SW 1271 (cell line): ENCODE measurements at regions not wholly inside any gene's neighbourhood (a gene's known extent, or its start where the extent isn't known, plus 50 kb on each side); places are given as distances from the start of the nearest gene placed in this dataset.

Experiments
- DNase-seq, 2 experiments: peaks; one replicate each; lab custom pipeline; 2025; lab: John Stamatoyannopoulos, UW

DNA sequence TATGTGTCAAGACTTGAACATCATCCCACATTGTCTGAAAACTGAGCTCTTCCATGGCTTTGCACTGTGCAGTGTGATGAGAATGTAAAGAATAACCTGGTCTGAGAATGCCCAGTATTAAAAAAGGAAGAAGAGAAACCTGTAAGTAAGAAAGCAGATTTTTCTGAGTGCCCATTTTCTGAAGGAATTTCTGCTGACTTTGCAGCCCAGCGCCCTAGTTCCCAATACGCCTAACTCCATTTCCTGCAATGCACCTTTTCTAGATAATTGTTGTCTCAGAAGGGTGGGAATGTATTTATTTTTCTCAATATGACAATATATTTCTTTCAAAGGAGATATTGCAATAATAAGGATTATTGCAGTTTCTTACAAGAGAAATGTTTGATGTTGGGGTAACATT is 231.5 kb downstream of the HAO1 start:
- DNase-seq = no peak

DNA sequence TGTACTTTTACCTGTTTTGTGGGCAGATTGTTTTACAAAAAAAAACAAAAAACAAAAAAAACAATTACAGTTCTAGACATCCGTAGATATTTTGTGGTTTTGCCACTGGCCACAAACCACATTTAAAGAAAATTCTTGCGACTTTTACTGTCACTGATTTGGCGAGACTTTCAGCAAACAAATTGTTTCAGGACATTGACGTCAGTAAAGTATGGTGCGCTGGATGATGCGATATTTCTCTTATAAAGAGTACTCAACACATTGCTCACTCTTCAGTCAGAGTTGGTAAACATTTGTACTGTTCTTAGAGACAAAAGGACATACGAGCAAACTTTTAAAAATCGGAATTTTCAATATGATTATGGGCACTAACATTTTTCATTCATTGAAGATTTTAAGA is 229.8 kb downstream of the HAO1 start:
- no peak for DNase-seq

DNA sequence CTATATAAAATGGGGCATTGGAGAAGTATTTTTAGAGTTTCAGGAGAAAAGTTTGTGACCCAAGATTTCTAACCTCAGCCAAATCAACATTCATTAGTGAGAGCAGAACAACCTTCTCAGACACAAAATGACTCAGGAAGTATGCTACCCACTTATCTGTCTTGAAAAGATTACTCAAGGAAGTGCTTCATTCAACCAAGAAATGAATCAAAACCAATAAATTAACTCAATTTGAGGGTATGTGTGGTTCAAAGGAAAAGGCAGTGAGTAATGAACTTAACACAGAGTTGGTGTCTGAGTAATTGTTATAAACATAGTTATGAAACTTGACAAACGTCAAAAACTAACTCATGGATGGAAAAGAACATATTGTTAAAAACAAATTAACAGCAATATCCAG is 227.6 kb downstream of the HAO1 start:
- no peak for DNase-seq

DNA sequence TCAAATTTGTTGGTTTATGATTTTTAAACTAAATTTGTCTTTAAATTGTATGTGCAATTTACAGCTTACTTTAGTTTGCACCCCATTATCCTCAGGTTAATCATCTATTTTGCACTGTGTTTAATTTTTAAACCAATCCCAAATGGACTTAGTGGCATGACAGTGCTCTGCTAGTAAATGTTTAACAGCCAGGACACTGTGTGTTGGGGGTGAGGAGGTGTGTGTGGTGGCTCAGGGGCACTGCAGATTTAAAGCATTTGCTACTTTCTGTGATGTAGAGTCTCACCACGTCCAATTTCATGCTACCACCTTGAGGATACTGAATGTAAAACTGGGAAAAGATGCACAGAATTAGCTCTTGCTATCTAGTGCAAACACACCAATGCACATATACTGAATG is 225.7 kb downstream of the HAO1 start:
- no peak for DNase-seq

GRCh38 chr20:7716286-7716972 is 223.8 kb downstream of the HAO1 start:
- no peak for DNase-seq

GRCh38 chr20:7722564-7722963 is 217.7 kb downstream of the HAO1 start:
- no peak for DNase-seq

DNA sequence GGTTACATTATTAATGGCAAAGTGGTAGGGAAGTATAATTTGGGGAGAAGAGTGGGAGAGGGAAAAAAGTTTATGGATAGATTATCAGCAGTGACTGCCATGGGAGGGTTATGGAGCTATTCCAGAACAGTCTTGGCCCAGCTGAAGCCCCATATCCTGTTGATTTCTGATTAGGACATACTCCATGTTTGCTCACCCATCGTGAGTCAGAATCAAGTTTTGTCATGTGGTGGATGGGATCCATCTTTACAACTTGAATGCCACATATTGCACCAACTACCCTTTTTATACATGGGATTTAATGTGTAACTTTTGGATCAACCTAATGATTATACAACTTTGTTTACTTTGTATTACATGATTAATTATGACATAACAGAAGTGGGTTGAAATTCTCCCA is 217.0 kb downstream of the HAO1 start:
- no peak for DNase-seq

DNA sequence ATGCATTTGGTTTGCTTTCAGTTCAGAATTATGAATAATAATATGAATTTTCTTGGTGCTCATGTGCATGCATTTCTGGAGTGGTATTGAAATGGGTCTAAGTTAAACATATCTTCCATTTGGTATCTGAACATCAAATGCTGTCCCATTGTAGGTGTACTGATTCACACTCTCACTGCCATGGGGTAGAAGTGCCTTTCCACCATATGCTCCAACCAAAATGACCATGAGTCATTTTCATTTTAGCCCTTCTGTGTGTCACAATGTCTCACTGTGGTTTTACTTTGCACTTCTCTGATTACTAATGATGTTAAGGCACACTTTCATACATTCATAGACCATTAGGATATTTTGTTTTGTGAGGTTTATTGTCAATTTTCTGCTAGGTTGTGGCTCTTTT is 211.9 kb downstream of the HAO1 start:
- DNase-seq = no peak

GRCh38 chr20:7734216-7734615 is 206.0 kb downstream of the HAO1 start:
- DNase-seq = no peak

- DNase-seq = no peak
These were observed 203.9 kb downstream of the HAO1 start for GRCh38 chr20:7736336-7736735.

GRCh38 chr20:7741866-7742265 is 198.4 kb downstream of the HAO1 start:
- DNase-seq = no peak

- no peak for DNase-seq
These were observed 197.8 kb downstream of the HAO1 start for GRCh38 chr20:7742479-7742878.

DNA sequence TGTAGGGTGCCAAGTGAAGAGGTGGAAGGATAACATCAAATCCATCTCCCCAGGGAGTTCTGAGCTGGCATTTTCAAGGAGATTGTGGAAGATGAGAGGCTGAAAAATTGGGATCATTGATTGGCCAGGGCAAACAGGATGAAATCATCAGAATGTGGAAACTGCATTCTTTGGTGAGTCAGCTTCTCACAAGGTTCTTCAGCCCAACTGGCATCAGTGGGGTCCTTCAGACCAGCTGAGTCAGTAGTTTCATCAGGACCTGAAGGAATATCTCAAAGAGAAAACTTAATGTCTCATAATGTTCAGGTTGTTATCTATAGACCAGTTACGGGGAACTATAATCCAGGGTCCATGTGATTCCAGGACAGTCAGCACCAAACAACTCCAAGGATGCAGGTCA is 195.8 kb downstream of the HAO1 start:
- DNase-seq = no peak

DNA sequence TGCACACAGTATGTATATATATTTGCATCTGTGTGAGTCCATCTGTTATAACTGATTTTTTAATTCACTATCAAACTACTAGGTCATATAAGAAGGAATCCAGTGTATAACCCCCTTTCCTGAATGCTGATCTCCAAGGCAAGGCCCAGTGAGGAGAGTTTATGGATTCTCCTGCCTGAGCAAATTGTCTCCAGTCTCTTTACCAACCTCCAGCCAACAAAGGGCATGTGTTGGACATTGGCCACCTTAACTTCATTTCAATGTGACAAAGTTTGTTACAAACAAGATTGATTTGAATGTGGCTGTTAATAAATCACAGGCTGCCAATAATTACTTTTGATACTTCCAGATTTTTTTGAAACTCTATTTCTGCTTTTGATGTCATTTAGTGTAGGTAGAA is 191.6 kb downstream of the HAO1 start:
- no peak for DNase-seq

- no peak for DNase-seq
These were observed 186.2 kb downstream of the HAO1 start for GRCh38 chr20:7754102-7754501.

DNA sequence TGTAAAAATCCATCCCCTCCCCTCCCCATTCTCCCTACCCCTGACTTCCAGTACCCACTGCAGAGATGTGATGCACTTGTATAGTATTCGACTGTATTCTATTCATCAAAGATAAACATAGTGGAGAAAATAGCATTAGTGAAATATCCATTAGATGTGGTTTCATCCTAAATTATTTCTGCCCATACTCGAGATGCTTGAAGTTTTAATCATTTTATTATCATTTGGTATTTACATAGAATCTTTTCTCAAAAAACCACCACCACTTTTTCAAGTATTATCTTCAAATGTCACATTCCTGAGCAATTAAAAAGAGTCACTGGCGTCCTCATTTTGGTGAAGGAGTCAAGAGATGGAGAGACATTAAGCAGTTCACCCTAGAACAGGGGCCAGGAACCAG is 181.9 kb downstream of the HAO1 start:
- DNase-seq = no peak

GRCh38 chr20:7760247-7761031 is 179.8 kb downstream of the HAO1 start:
- no peak for DNase-seq

- DNase-seq = no peak
These were observed 175.0 kb downstream of the HAO1 start for GRCh38 chr20:7765221-7765620.

DNA sequence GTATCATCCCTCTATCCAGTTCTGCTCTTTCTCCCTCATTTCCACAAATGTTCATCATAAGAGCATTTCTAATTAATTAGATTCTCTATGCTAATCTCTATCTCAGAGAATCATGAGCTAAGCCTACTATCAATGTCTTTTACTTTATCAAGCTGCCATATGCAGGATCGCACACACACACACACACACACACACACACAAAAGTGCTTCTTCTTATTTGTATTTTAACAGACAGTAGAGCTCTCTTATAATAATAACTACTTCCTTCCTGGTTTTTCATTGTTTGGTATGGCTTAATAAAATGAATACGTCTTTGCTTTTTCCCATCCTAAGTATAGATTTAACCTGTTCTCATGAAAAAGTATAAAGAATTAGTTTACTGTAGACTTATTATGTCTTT is 170.2 kb downstream of the HAO1 start:
- DNase-seq = no peak

GRCh38 chr20:7770578-7770977 is 169.7 kb downstream of the HAO1 start:
- DNase-seq = no peak

- no peak for DNase-seq
These were observed 167.9 kb downstream of the HAO1 start for GRCh38 chr20:7772371-7772770.

- no peak for DNase-seq
These were observed 166.7 kb downstream of the HAO1 start for GRCh38 chr20:7773511-7773910.

DNA sequence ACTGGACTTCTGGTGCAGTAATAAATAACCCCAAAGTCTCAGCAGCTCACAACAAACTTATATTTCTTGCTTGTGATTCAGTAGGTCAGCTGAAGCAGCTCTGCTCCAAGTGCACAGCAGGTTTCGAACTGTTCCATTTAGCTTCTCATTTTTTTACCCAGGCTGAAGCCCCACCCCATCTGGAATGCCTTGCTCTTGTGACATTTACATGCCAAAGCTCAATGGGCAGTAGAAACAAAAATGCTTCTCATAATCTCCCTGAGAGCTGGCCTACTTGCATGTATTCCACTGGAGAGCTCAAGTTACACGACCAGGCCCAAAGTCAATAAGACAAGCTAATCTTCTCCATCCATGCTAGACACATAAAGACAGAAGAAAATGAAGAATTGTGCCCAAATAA is 165.2 kb downstream of the HAO1 start:
- DNase-seq = no peak

GRCh38 chr20:7776148-7776547 is 164.1 kb downstream of the HAO1 start:
- no peak for DNase-seq
